ENCODE measurements at regions not wholly inside any gene's neighbourhood (a gene's known extent, or its start where the extent isn't known, plus 50 kb on each side); places are given as distances from the start of the nearest gene placed in this dataset.

DNA sequence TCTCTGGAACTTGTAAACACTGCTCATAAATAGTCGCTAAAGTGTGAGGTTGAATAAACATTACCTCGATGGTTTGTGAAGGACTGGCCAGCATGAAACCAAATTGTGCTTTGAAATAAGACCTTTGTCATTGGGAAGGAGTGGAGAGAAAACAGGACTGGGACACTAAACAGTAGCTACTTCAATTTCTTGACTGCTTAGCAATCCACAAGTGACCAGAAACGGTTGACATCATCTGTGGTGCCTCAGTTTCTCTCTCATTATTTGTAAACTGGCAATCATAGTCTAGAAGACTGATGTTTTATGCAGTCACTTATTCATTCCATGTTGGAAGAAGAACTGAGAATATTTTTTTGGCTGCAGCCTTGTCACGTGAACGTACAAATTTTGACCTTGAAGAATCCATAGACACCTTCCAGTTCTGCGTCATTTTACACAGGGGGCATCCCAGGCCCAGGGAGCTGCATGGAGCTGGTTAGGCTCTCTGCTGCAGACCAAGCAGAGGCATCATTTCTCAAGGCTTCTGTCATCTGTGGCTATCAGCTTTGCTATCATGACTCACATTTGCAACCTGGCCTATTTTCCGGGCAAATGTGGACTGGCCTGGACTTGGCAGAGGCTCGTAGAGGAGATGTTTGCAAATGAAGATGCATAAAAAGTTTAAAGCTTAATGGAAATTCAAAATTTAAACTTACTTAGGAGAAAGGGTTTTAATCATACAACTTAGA is 391.8 kb downstream of the FGF9 start:
- Mint-ChIP-seq H3K27ac (peak overlapping the region; percentile 85), H3K27me3 (no peaks in the 10 kb centered on the region), H3K4me3 (peak overlapping the region; percentile 81), H3K4me1 (ENCODE audit: low read depth) (peaks cover 76% of the 10 kb centered on the region), H3K9me3 (peaks cover 6% of the 10 kb centered on the region), H3K36me3 (ENCODE audit: low read depth) (peaks cover 18% of the 10 kb centered on the region)

DNA sequence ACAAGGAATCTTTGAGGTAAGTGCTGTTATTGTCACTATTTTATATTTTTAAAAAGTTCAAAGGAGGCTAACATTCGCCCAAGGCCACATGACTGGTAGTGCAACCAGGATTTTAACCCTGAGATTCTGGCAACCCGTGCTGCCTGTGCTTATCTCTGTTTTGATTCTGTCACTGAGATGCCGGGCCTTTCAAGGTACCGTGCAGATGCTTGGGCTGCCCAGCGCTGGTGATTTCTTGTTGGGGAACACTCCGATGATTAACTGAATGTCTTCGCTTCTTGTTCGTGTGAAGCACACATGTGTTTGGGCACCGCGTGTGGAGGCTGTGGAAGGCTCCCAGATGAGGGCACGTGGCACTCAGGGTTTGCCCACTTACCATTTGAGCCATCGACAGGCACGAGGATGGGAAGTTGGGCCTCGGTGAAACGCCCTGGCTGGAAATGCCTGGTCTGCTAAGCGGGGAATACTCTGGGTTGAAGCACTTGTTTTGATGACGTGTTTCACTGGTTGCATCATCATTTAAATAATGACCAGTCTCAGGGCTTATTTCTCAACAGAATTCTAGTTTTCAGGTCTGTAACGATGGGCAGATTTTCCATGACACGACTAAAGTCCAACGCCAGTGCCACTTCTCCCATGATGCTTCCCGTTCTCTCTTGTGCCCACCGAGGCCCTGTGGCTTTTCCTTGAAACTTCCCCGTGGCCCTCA is 392.7 kb downstream of the FGF9 start:
- Mint-ChIP-seq H3K4me3 (peak overlapping the region; percentile 81), H3K9me3 (peaks cover 6% of the 10 kb centered on the region)

GRCh38 chr13:22064854-22065620 is 394.2 kb downstream of the FGF9 start:
- no peaks in the 10 kb centered on the region for H3K27me3 Mint-ChIP-seq
- no peak overlapping the region for H3K4me3 Mint-ChIP-seq
- H3K4me1 Mint-ChIP-seq (ENCODE audit: low read depth) = peaks cover 67% of the 10 kb centered on the region
- peaks cover 6% of the 10 kb centered on the region for H3K9me3 Mint-ChIP-seq
- peaks cover 23% of the 10 kb centered on the region for H3K36me3 Mint-ChIP-seq (ENCODE audit: low read depth)
- peak overlapping the region; percentile 61 for H3K27ac Mint-ChIP-seq

More for the DNA sequence above, 392.7 kb downstream of the FGF9 start:
- peaks cover 76% of the 10 kb centered on the region for H3K4me1 Mint-ChIP-seq (ENCODE audit: low read depth)
- H3K27me3 Mint-ChIP-seq = no peaks in the 10 kb centered on the region
- H3K27ac Mint-ChIP-seq = peak overlapping the region; percentile 85
- peaks cover 23% of the 10 kb centered on the region for H3K36me3 Mint-ChIP-seq (ENCODE audit: low read depth)

GRCh38 chr13:22073718-22074117 is 402.8 kb downstream of the FGF9 start:
- Mint-ChIP-seq H3K27me3 (no peaks in the 10 kb centered on the region), H3K27ac (peak overlapping the region; percentile 93), H3K4me3 (peak overlapping the region; percentile 45), H3K9me3 (no peaks in the 10 kb centered on the region), H3K36me3 (ENCODE audit: low read depth) (peaks cover 15% of the 10 kb centered on the region), H3K4me1 (ENCODE audit: low read depth) (peaks cover 62% of the 10 kb centered on the region)

GRCh38 chr13:22074403-22074802 is 403.5 kb downstream of the FGF9 start:
- peak overlapping the region; percentile 45 for H3K4me3 Mint-ChIP-seq
- peak overlapping the region; percentile 93 for H3K27ac Mint-ChIP-seq
- no peaks in the 10 kb centered on the region for H3K27me3 Mint-ChIP-seq
- peaks cover 17% of the 10 kb centered on the region for H3K36me3 Mint-ChIP-seq (ENCODE audit: low read depth)
- H3K9me3 Mint-ChIP-seq = no peaks in the 10 kb centered on the region
- peaks cover 69% of the 10 kb centered on the region for H3K4me1 Mint-ChIP-seq (ENCODE audit: low read depth)

DNA sequence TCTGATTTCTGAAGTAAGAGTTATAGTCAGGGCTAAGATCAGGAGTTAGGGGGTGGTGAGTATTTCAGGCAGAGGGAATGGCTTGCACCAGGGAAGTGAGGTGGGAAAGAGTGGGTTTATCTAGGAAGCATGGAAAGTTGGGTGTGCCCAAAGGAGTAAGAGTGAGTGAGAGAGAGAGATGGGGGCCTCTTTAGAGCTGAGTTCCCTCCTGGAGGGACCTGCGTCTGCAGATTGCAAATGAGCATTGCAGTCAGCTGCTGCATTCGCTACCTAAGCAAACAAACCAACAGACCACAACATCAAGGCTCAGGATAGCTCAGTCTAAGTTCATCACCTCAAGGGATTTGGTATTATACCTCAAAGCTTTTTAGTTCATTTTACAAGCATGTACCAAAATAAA is 405.8 kb downstream of the FGF9 start:
- Mint-ChIP-seq H3K4me1 (ENCODE audit: low read depth) (peaks cover 70% of the 10 kb centered on the region), H3K4me3 (peak overlapping the region; percentile 40), H3K27me3 (no peaks in the 10 kb centered on the region), H3K36me3 (ENCODE audit: low read depth) (peaks cover 17% of the 10 kb centered on the region), H3K9me3 (no peaks in the 10 kb centered on the region), H3K27ac (peak overlapping the region; percentile 88)

DNA sequence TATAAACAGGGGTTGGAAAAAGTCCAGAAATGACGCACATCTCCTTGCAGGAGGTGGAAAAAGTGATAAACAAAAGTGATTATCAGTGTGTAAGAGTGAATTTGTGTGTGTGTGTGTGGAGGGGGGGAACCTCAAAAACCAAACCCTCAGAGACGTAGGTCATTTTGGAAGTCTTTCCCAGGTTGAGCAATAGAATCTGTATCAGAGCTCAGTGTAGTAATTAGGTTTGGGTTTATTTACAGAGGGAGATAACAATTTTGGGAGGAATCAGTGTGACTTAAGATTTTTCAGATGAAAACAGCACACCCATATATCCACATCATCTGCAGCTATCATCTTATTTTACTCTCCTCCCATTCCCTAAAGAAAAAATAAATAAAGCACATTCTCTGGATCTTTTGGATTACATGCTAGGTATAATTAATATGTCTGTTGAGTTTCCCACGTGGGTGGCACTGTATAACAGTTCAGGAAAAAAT is 406.4 kb downstream of the FGF9 start:
- Mint-ChIP-seq H3K9me3 (no peaks in the 10 kb centered on the region), H3K4me1 (ENCODE audit: low read depth) (peaks cover 71% of the 10 kb centered on the region), H3K36me3 (ENCODE audit: low read depth) (peaks cover 17% of the 10 kb centered on the region), H3K27ac (peak overlapping the region; percentile 88), H3K27me3 (no peaks in the 10 kb centered on the region), H3K4me3 (peak overlapping the region; percentile 40)

- Mint-ChIP-seq H3K9me3 (no peaks in the 10 kb centered on the region), H3K4me3 (peak overlapping the region; percentile 40), H3K27ac (peak overlapping the region; percentile 88), H3K36me3 (ENCODE audit: low read depth) (peaks cover 17% of the 10 kb centered on the region), H3K27me3 (no peaks in the 10 kb centered on the region), H3K4me1 (ENCODE audit: low read depth) (peaks cover 73% of the 10 kb centered on the region)
Observed at GRCh38 chr13:22077764-22078163, 406.9 kb downstream of the FGF9 start.

DNA sequence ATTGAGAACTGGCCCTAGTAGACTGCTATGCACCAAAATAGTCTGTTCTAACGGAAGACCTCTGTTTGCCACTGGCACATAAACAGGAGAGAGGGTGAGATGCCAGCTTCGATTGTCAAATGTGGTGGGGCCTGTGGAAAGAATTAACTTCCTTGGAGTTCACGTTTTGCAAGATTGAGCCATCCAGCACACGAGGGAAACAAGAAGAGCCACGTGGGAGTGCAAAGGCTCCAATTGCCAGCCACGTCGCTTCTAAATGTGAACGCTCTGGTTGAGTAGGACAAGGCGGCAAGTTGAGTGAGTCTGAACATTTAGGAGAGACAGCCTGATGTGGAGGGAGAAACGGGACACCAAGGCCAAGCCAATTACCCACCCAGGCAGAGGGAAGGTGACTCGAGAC is 409.1 kb downstream of the FGF9 start:
- H3K27ac Mint-ChIP-seq = no peak overlapping the region
- H3K4me3 Mint-ChIP-seq = no peak overlapping the region
- no peaks in the 10 kb centered on the region for H3K9me3 Mint-ChIP-seq
- peaks cover 17% of the 10 kb centered on the region for H3K36me3 Mint-ChIP-seq (ENCODE audit: low read depth)
- peaks cover 59% of the 10 kb centered on the region for H3K4me1 Mint-ChIP-seq (ENCODE audit: low read depth)
- H3K27me3 Mint-ChIP-seq = peaks cover 3% of the 10 kb centered on the region

GRCh38 chr13:22080832-22081231 is 410.0 kb downstream of the FGF9 start:
- Mint-ChIP-seq H3K4me3 (no peak overlapping the region), H3K27me3 (peaks cover 3% of the 10 kb centered on the region), H3K9me3 (no peaks in the 10 kb centered on the region), H3K4me1 (ENCODE audit: low read depth) (peaks cover 50% of the 10 kb centered on the region), H3K36me3 (ENCODE audit: low read depth) (peaks cover 14% of the 10 kb centered on the region), H3K27ac (no peak overlapping the region)

DNA sequence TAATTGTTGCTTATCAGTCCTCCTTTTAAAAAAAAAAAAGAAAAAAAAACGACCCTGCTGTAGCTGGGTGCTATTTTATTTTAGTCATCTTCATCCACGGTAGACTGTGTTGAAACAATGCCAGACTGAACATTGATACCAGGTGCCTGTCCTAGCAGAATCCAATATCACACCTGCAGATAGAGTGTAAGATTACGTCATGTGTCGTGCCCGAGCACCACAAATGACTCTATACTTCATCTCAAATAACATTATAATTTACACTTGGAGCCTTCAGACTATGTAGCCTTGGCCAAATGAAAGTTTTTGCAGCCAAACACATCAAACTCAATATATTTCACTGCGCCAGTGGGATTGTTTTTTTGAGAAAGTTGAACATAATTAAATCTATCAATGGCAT is 410.6 kb downstream of the FGF9 start:
- Mint-ChIP-seq H3K36me3 (ENCODE audit: low read depth) (peaks cover 12% of the 10 kb centered on the region), H3K27me3 (peaks cover 3% of the 10 kb centered on the region), H3K27ac (no peak overlapping the region), H3K4me3 (no peak overlapping the region), H3K4me1 (ENCODE audit: low read depth) (peaks cover 44% of the 10 kb centered on the region), H3K9me3 (no peaks in the 10 kb centered on the region)

GRCh38 chr13:22082030-22082429 is 411.2 kb downstream of the FGF9 start:
- H3K4me3 Mint-ChIP-seq = no peak overlapping the region

GRCh38 chr13:22082437-22083100 is 411.7 kb downstream of the FGF9 start:
- Mint-ChIP-seq H3K4me1 (ENCODE audit: low read depth) (peaks cover 33% of the 10 kb centered on the region), H3K4me3 (no peak overlapping the region), H3K36me3 (ENCODE audit: low read depth) (peaks cover 10% of the 10 kb centered on the region), H3K9me3 (no peaks in the 10 kb centered on the region), H3K27ac (no peak overlapping the region), H3K27me3 (peaks cover 3% of the 10 kb centered on the region)

More at GRCh38 chr13:22082030-22082429, 411.2 kb downstream of the FGF9 start:
- Mint-ChIP-seq H3K27me3 (peaks cover 3% of the 10 kb centered on the region), H3K27ac (no peak overlapping the region), H3K36me3 (ENCODE audit: low read depth) (peaks cover 10% of the 10 kb centered on the region), H3K4me1 (ENCODE audit: low read depth) (peaks cover 38% of the 10 kb centered on the region), H3K9me3 (no peaks in the 10 kb centered on the region)

- no peaks in the 10 kb centered on the region for H3K9me3 Mint-ChIP-seq
- H3K27me3 Mint-ChIP-seq = peaks cover 3% of the 10 kb centered on the region
- H3K36me3 Mint-ChIP-seq (ENCODE audit: low read depth) = peaks cover 6% of the 10 kb centered on the region
- H3K4me1 Mint-ChIP-seq (ENCODE audit: low read depth) = peaks cover 17% of the 10 kb centered on the region
- no peak overlapping the region for H3K4me3 Mint-ChIP-seq
- no peak overlapping the region for H3K27ac Mint-ChIP-seq
Observed at GRCh38 chr13:22085001-22085400, 414.1 kb downstream of the FGF9 start.
